DMS 273 (cell line): ENCODE measurements at regions not wholly inside any gene's neighbourhood (a gene's known extent, or its start where the extent isn't known, plus 50 kb on each side); places are given as distances from the start of the nearest gene placed in this dataset.

ENCODE experiments used
- DNase-seq: peaks from one replicate; lab custom pipeline; 2025; ENCODE audit not compliant: unreplicated experiment; lab: John Stamatoyannopoulos, UW

DNA sequence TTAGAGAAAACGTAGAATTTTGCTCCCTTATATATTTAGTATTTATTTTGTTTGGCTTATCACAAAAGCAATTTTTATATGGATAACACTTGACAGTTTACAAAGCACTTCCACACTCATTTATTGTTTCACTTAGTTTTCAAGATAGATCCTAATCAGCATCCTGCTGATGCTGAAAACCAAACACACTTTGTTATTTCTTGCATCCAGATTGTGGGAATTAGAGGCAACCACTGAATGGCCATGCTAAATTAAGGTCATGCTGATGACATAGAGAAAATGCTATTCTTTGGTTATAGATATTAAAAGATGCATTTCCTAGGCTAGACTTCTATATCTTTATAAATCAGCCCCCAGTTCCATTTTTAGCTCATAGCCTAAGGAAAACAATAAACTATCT is 474.1 kb upstream of the KCNMB2 start:
- no peak for DNase-seq

DNA sequence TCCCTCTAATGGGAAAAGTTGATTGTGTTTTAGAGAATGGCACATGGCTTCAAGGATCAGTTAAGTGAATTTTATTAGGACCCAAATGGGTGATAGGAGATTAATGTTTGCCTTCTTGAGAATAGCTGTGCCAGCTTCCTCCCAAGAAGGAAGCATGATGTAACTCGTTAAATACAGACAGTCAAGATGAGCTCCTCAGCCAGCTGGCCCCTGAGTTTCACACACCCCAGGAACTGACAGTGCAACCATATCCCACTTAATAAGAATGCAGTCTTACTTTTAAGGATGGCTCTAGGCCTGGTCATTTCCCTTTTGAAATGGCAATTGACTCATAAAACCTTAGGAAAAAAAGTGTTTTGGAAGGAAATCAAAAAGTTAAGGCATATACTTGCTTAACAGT is 472.8 kb upstream of the KCNMB2 start:
- DNase-seq, result no peak

DNA sequence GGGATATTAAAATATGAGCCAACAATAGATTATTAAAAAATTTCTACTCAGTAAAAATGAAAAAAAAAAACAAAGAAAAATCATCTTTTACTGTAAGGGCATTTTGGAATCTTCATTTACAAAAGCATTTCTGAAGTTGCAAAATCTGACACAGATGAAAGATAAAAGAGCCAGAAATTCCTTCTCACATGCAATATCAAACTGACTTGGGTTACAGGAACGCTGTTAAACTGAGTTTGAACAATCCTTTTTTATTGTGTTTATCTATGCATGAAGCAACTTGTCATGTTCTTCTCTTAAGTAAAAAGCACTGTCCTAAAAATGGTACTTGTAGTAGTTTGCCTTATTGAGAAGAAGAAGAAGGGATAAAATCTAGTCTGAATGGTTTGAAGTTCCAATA is 468.5 kb upstream of the KCNMB2 start:
- no peak for DNase-seq

DNA sequence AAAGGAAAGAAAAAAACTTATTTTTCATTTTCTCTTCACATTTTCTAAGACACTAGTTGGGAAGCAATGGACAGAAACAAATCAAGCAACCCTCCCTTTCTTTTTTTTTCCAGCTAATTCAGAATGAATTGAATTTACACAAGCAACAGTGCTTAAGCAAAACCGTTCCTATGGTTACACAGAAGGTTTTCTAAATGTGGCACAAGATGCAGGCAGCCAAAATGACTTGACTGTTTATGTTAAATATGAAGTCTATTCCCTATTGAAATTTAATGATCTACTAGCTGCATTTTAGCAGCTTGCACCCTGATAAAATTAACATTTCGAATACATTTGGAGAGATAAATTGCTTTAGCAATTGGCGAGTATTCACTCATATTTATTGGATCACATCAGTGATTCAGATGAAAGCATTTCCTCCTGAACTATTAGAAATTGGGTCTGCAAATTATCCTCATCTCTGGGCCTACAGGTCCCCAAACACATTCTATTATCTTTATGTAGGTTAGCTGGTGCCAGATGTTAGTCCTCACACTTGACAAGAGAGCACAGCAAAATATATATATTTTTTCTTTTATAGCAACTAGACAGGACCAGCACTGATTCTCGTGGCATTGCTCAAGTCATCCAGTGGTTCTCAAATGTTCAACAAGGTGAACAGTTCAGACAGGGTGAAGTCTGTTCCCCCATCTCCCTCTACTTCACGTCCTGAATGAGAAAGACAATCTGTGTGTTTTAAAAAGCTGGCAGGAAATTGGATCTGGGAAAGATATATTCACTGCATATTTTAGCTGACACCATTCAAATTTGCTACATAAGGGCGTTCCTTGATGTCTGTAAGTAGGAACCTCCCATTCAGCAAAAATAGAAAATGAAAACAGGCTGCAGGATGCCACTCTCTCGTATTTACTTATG is 463.6 kb upstream of the KCNMB2 start:
- DNase-seq, result peak; percentile 29

DNA sequence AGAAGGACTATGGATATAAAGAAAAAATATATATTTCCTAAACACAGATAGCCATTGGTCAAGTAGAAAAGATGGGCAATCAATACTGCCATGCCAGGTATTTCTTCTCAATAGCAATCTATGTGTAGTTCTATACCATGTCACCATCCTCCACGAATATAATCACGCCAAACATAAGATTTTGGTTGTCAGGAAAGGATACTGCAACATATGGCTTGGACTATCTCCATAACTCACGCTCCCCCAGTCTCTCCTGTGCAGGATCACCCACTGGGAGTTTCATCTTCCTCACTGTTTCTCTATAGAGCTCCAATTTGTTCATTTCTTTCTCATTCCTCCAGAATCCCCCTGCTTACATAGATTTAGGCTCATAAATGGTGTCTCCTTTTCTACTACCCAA is 462.9 kb upstream of the KCNMB2 start:
- DNase-seq, result peak; percentile 6

DNA sequence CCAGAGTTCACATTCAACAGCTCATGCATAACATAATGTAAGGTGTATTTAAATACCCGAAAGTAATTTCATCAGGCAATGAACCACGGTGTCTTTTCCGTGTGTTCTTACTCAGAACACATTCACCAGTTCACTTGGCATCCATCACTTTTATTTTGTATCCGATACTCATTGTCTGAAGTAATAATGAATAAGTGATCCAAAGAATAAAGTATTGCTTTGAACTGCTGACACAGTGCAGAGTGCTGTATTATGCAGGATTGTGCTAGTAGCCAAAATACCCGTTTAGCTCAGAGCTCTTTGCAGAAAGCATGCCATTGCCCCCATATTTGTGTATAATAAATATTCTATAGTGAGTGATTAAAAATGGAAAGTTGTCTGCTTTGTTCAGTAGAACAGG is 460.9 kb upstream of the KCNMB2 start:
- DNase-seq, result no peak

DNA sequence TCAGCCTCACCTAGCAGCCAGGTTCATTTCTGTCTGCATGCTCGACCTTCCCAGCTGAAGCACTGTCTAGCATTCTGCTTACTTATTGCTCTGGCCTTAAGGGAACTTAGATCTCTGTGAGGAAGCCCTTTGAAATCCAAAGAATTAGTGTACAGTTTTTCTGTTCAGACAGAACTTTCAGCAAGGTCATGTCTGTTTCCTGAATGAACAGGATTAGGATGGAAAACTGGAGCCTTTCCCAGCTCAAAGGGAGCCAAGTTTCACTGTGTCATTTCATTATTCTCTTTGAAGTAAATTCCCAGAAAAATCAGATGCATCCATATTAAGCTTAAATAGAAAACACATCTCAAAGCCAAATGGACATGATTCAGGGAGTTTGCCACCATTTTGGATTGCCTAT is 457.3 kb upstream of the KCNMB2 start:
- DNase-seq, result no peak

DNA sequence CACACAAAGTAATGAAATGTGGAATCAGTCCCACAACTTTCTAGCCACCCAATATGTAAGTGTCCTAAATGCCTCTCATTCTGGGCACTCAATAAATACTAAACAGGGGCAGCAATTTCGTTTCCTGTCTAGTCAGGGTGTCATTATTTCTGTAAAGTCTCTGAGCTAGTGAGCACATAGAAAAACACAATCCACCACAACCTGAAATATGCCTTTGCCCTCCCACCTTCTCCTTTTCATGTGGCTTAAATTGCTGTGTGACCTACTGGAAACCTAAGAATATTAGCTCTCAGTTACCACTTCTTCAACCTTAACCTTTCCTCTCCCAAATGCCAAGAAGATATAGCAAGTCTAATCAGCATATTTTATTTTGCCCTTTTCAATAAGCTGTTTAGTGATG is 456.3 kb upstream of the KCNMB2 start:
- DNase-seq, result no peak

DNA sequence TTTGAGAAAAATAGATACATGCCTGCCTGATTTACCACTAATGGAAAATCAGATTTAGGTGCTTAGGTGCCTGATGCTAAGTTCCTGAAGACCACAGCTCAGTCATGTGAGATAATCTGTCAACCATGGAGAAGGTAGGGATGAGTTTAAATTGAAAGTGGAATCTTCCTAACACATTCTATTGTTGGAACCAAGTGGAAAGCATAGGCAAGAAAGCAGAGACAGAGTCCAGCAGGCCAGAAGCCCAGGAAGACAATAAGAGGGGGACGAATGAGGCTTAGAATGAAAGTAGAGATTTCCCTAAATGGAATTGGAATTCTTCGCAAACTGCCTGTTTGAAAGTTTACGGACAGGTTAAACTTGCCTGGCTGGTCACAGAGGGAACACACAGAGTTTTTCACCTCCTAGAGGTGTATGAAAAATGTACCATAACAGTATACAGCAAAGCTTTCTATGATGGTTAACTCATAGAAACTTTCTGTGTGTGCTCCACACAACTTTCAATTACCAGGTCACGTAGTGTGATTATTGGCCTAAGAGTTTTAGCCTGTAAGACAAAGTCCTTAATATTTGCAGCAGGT is 453.8 kb upstream of the KCNMB2 start:
- no peak for DNase-seq

DNA sequence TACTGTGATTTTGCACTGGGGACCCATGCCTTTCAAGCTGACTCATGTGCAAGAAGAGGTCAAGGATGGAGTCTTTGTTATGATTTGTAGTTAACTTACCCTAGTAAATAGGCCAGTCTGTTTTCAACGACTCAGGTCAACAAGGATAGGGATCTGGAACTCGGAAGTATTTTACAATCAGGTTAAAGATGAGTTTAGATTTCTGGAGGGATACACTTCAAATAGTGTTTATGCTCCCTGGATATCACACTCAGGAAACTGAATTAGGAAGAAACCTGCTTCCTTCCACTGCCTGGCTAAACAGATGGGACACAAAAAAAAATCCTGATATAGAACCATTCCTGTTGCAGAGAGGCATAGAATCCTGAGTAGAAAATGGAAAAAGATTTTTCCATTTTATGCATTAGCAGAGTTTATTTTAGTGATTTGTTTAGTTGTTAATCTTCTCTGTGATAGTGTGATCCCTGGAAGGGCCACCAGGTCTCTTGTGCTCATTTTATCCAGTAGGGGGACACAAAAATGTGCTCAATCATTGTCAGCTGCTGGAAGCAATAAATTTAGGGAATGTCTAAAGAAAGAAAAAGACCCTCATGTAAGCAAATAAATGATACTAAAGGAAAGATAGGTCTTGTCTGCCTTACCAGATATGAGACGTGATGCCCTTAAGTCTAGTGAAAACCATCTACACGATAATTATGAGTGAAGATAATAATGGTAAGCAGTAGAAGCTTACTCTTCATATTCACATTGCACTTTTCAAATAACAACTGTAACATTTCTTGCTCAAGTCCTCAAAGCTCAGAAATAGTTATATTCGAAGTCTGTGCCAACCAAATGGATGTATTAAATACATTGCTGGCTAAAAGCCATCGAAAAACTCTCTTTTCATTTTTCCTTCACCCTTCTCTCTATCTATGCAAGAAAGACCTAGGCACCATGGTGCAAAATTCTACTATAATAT is 452.1 kb upstream of the KCNMB2 start:
- DNase-seq, result peak; percentile 81

DNA sequence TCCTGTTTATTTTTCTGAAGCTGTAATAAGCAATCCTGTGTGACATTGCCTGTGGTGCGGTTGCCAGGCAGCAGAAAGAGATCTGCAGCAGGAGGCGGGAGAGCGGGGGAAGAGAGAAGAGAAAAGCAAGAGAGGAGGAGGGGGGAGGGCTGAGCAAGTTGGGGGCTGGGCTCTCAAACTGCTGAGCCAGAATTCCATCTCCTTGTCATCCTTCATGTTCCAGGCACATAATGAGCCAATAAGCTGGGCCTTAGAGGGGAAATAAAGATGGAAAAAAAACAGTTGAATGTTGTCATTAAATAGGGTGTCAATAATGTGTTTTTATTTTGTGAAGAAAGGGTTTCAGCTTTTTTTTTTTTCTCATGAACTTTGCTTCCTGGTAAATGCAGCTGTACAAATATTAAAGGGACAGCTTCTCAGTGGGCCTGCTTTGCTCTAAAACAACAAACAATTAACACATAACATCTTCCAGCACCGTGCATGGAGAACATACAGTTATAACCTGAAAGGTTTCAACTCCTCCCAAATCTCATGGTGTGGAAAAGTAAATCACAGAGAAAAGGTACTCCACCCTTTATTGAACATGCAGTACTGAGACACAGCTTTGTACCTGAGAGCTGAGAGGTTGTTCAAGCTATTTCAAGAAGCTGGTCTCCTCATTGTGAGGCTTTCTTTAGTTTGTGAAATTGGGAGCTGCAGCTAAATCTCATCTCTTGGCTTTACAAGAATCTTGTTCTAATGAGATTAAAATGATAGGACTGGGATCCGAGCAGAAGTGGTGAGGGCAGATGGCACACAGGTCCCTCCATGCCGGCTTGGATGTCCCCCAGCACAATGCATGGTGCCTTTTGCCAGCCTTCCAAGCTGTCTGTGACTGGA is 451.1 kb upstream of the KCNMB2 start:
- peak; percentile 93 for DNase-seq

DNA sequence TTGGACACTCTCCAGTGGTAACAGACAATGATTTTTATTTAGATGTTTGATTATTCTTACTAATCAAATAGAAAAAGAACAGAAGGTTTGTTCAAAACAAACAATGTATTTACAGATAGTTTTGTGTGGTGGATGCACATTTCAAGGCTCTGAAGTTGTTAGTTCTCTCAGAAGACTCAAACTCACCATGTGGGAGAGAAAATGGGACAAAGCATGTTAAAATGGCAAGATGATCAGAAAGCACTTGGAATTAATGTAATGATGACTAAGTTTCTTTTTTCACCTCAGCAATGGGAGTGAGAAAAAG is 450.5 kb upstream of the KCNMB2 start:
- no peak for DNase-seq

DNA sequence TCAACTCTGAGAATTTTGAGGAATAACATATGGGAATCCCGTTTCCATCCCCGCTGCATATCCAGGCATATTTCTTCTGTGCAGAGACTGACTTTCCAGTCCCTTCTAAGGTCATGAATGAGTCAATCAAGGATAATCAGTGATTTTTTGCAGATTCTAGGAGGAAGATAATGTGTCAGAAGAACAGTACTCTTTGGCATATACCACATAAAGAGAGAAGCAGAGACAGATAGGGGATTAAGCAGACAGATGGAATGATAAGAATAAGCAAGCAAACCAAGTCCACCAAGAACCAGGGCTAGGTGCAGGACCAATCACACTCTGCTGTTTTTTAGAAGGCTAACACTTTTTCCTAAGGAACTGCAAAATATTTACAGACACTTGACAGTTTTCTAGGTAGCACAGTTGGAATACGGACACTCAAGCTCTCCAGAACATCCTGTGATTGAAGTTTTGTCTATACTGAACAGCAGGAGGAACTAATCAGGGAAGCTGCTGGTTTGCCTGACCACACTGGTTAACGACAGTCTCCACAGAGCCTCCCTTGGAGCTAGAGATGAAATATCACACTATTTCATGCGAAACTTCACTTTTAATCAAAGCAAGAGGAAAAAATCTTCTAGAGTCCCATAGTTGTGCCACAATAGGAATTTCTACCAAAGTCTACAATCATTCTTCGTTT is 450.0 kb upstream of the KCNMB2 start:
- peak; percentile 27 for DNase-seq

DNA sequence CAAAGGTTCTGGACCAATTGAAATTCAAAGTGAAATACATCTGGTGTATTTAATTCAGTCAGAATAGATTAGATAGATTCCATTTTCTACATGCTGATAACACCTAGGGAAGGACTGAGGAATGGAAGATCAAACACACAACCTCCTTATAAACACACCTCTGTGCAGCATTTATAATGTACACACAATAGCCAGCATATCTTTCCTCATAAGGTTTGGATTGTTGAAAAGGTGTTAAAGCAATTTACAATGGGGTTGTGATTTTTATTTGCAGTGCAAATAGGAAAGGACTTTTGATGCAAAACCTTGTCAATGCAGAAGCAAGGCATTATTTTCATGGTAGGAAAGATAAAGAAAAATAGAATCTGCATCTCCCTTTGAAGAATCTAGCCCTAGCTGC is 448.9 kb upstream of the KCNMB2 start:
- no peak for DNase-seq

DNA sequence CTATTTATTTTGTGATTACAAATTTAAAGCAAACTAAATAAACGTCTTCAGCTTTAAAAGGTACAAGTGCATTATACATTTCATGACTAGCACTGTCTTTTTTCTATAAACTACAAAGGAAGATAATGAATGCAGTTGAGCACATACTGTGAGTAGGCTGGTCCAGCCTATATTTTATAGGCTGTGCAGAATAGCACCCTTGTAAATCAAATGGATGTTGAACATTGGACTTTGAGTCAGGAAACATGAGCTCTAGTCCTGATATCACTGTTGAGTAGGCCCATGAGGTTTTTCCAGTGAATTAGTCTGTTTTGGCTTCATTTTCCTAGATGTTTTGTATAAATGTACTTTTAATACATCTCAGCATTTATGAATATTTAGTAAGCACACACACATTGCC is 447.3 kb upstream of the KCNMB2 start:
- DNase-seq, result no peak

DNA sequence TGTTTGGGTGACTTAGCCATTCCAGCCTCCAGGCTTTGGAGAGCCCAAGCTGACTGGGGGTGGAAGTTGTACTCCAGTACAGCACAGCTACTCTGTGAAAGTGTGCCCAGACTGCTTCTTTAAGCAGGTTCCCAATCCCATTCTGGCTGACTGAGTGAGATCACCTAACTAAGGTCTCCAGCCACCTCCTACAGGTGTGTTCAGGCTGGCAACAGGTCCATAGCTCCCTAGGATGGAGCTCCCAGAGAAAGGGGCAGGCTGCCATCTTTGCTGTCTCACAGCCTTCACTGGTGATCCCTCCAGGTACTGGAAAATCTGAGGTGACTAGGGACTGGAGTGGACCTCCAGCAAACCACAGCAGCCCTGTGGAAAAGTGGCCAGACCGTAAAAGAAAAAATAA is 445.3 kb upstream of the KCNMB2 start:
- DNase-seq, result no peak

DNA sequence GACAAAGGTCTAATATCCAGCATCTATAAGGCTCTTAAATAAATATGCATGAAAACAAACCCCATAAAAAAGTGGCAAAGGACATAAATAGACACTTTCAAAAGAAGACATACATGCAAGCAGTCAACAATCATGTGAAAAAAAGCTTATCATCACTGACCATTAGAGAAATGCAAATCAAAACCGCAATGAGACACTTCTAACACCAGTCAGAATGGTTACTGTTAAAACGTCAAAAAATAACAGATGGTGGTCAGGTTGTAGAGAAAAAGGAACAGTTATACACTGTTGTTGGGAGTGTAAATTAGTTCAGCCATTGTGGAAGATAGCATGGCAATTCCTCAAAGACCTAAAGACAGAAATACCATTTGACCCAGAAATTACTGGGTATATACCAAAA is 440.7 kb upstream of the KCNMB2 start:
- DNase-seq, result no peak

DNA sequence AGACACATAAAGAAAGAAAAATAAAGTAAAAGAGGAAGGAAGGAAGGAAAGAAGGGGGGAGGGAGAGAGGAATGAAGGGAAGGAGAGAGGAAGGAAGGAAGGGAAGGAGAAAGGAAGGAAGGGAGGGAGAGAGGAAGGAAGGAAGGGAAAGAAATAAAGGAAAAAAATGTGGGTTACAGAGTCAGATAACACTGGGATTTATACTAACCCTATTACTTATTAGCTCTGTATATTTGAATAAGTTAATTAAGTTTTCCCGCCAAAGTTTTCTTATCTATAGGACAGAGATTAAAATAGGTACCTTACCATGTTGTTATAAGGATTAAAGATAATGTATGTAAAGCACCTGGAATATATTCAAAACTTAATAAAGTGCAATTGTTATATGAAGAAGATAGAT is 439.3 kb upstream of the KCNMB2 start:
- no peak for DNase-seq

DNA sequence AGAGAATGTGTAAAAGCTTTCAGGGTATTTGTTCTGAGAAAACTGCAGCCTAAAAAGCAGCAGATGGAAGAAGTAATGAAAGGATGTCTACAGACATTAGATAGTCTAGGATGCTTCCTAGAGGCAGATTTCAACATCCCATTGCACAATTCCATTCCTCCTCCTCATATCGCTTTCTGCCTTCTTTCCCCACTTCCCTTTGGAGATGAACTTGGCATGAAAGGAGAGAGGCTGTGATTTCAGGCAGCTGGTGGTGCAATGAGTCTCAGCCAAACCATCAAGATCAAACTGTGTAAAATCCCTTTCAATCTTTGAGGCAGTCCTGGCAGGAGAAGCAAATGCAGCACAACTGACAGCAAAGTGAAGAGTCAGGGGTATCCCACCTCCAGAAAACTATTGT is 438.7 kb upstream of the KCNMB2 start:
- peak; percentile 27 for DNase-seq

DNA sequence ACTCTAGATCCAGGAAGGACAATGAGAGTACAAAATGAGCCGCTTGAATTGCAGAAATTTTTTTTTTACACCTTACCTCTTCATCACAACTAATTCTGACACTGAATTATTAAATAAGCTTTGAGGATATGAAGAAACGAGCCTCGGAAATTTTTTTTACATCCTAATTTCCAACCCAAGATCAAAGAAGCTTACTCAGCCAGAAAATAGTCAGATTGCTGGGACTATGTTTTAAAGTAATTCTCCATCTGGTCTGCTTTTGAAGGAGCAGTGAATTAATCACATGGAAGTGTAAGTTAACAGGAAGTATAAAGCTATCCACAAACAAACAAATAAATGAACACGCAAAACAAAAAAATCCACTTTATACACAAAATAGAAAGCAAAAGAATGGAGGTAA is 437.0 kb upstream of the KCNMB2 start:
- DNase-seq, result no peak
